HepG2 (cell line): ENCODE measurements at regions not wholly inside any gene's neighbourhood (a gene's known extent, or its start where the extent isn't known, plus 50 kb on each side); places are given as distances from the start of the nearest gene placed in this dataset.

Experiments
- DZIP1 ChIP-seq: sonication (generic); formaldehyde crosslinking; IDR thresholded peaks from 2 replicates; pipeline ENCODE4 v1.5.0; 2020; ENCODE audit warnings: mild to moderate bottlenecking, missing genetic modification reagents
- EZH2 ChIP-seq: conservative IDR thresholded peaks from 2 replicates; pipeline ENCODE4 v1.6.1; 2012; ENCODE audit warnings: mild to moderate bottlenecking, low read depth, low read length, moderate library complexity
- HDAC6 ChIP-seq: fragments of 200-600 bp; sonication (generic); IDR thresholded peaks from 2 replicates; pipeline ENCODE4 v1.7.0; 2017; ENCODE audit warnings: mild to moderate bottlenecking, antibody characterized with exemption, low read length, low read depth
- MXI1 ChIP-seq: IDR thresholded peaks from 3 replicates; pipeline ENCODE4 v1.6.1; 2012; ENCODE audit warnings: low read depth, low read length, inconsistent platforms, borderline replicate concordance
- NR3C1 ChIP-seq: sonication (generic); formaldehyde crosslinking; IDR thresholded peaks from 2 replicates; pipeline ENCODE4 v1.4.0; 2020; ENCODE audit warnings: missing genetic modification reagents
- POLR2AphosphoS5 ChIP-seq: IDR thresholded peaks from 2 replicates; pipeline ENCODE4 v1.6.1; 2012; ENCODE audit warnings: low read depth, low read length
- RAD21 ChIP-seq: fragments of 450-650 bp; formaldehyde crosslinking; IDR thresholded peaks from 2 replicates; pipeline ENCODE4 v1.5.0; 2020; ENCODE audit warnings: mild to moderate bottlenecking
- ZBTB33 ChIP-seq: sonication (generic); formaldehyde crosslinking; IDR thresholded peaks from 2 replicates; pipeline ENCODE4 v1.4.0; 2020; ENCODE audit warnings: missing genetic modification reagents
- ZNF549 ChIP-seq: sonication (generic); formaldehyde crosslinking; IDR thresholded peaks from 2 replicates; pipeline ENCODE4 v1.5.0; 2020; ENCODE audit warnings: missing genetic modification reagents
- ZNF569 ChIP-seq: sonication (generic); formaldehyde crosslinking; IDR thresholded peaks from 2 replicates; pipeline ENCODE4 v1.5.0; 2020; ENCODE audit warnings: mild to moderate bottlenecking, missing genetic modification reagents, moderate library complexity, borderline replicate concordance
- ZNF7 ChIP-seq: IDR thresholded peaks from 2 replicates; pipeline ENCODE4 v1.6.1; 2016; ENCODE audit warnings: missing biosample characterization, missing genetic modification reagents
- TF ChIP-seq, protein P1 (sequence below), 2 experiments: sonication (generic) in 1 of 2; formaldehyde crosslinking in 1 of 2; IDR thresholded peaks; 2 replicates each; pipeline versions ENCODE4 v1.4.0 to v1.6.1; 2018 to 2020; ENCODE audit warnings: missing genetic modification reagents in 2 of 2, borderline replicate concordance in 1 of 2, low read depth in 1 of 2, mild to moderate bottlenecking in 1 of 2, missing biosample characterization in 1 of 2
- TF ChIP-seq, protein P2 (sequence below): sonication (generic); formaldehyde crosslinking; IDR thresholded peaks from 2 replicates; pipeline ENCODE4 v1.5.0; 2020; ENCODE audit warnings: mild to moderate bottlenecking, missing genetic modification reagents, moderate library complexity
- TF ChIP-seq, protein P3 (sequence below): sonication (generic); formaldehyde crosslinking; IDR thresholded peaks from 2 replicates; pipeline ENCODE4 v1.4.0; 2020; ENCODE audit warnings: missing genetic modification reagents, borderline replicate concordance

DNA sequence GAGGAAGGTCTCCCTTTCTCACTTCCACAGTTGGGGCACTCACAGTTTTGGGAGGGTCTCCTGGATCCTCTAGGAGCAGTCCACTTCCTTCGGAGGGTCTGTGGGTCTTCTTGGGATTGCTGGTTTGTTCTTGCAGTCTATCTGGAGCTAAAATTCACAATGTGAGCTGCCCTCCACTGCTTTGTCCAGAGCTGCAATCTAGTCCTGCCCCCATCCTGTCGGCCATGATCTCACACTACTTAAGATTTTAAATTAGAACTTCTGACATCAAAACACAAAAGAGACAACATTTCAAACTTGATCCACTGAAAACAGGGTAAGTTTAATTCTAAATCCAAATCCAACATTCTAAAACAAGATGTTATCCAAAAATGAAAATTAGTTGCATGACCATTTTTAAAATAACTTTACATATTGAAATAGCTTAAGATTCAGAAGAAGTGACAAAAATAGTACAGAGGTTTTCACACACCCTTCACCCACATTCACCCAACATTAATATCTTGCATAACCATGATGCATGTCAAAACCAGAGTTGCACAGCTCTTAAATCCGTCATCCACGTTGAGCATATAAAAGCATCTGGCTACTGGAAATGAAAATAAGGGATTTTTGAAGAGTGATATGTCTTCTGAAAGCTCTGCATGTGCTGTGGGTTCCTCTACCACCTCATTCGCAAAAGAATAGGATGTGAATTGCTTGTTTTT, 113.7 kb upstream of the EPB41L4A start:
- TF ChIP-seq ZNF549 (CRISPR knock-in tag): no peak
- TF ChIP-seq MXI1: no peak
- no peak for TF ChIP-seq ZNF569 (CRISPR knock-in tag)
- no peak for TF ChIP-seq RAD21 (CRISPR knock-in tag)
- TF ChIP-seq ZNF7 (CRISPR knock-in tag): no peak
- TF ChIP-seq, protein P1, sequence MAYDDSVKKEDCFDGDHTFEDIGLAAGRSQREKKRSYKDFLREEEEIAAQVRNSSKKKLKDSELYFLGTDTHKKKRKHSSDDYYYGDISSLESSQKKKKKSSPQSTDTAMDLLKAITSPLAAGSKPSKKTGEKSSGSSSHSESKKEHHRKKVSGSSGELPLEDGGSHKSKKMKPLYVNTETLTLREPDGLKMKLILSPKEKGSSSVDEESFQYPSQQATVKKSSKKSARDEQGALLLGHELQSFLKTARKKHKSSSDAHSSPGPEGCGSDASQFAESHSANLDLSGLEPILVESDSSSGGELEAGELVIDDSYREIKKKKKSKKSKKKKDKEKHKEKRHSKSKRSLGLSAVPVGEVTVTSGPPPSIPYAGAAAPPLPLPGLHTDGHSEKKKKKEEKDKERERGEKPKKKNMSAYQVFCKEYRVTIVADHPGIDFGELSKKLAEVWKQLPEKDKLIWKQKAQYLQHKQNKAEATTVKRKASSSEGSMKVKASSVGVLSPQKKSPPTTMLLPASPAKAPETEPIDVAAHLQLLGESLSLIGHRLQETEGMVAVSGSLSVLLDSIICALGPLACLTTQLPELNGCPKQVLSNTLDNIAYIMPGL (CRISPR knock-in tag; IDR thresholded peaks at IDR 0.05; ENCODE audit: borderline replicate concordance in 1 of 2, low read depth in 1 of 2): no peak
- no peak for TF ChIP-seq NR3C1 (CRISPR knock-in tag)
- TF ChIP-seq HDAC6: no peak
- no peak for TF ChIP-seq EZH2
- TF ChIP-seq, protein P2, sequence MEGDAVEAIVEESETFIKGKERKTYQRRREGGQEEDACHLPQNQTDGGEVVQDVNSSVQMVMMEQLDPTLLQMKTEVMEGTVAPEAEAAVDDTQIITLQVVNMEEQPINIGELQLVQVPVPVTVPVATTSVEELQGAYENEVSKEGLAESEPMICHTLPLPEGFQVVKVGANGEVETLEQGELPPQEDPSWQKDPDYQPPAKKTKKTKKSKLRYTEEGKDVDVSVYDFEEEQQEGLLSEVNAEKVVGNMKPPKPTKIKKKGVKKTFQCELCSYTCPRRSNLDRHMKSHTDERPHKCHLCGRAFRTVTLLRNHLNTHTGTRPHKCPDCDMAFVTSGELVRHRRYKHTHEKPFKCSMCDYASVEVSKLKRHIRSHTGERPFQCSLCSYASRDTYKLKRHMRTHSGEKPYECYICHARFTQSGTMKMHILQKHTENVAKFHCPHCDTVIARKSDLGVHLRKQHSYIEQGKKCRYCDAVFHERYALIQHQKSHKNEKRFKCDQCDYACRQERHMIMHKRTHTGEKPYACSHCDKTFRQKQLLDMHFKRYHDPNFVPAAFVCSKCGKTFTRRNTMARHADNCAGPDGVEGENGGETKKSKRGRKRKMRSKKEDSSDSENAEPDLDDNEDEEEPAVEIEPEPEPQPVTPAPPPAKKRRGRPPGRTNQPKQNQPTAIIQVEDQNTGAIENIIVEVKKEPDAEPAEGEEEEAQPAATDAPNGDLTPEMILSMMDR (CRISPR knock-in tag): no peak
- no peak for TF ChIP-seq POLR2AphosphoS5
- TF ChIP-seq DZIP1 (CRISPR knock-in tag): no peak
- no peak for TF ChIP-seq ZBTB33 (CRISPR knock-in tag)
- TF ChIP-seq, protein P3, sequence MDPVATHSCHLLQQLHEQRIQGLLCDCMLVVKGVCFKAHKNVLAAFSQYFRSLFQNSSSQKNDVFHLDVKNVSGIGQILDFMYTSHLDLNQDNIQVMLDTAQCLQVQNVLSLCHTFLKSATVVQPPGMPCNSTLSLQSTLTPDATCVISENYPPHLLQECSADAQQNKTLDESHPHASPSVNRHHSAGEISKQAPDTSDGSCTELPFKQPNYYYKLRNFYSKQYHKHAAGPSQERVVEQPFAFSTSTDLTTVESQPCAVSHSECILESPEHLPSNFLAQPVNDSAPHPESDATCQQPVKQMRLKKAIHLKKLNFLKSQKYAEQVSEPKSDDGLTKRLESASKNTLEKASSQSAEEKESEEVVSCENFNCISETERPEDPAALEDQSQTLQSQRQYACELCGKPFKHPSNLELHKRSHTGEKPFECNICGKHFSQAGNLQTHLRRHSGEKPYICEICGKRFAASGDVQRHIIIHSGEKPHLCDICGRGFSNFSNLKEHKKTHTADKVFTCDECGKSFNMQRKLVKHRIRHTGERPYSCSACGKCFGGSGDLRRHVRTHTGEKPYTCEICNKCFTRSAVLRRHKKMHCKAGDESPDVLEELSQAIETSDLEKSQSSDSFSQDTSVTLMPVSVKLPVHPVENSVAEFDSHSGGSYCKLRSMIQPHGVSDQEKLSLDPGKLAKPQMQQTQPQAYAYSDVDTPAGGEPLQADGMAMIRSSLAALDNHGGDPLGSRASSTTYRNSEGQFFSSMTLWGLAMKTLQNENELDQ (CRISPR knock-in tag): no peak
